Muscle layer of duodenum (tissue), 2 donors: ENCODE measurements at regions not wholly inside any gene's neighbourhood (a gene's known extent, or its start where the extent isn't known, plus 50 kb on each side); places are given as distances from the start of the nearest gene placed in this dataset.
"Not testable (repeated sequence)": the region's sequence is repeated elsewhere in the genome, so short reads cannot be mapped to it uniquely, and the experiment has no call there.

Experiments
- H3K27ac ChIP-seq: one replicate; pipeline ENCODE4 v1.7.0; 2013; ENCODE audit warnings: mild to moderate bottlenecking, low read length
- H3K27me3 ChIP-seq: one replicate; pipeline ENCODE4 v1.7.0; 2013; ENCODE audit warnings: low read depth, mild to moderate bottlenecking, control low read depth, low read length
- H3K36me3 ChIP-seq, 2 donors: one replicate each; pipeline ENCODE4 v1.7.0; 2013; ENCODE audit warnings: low read length in 2 of 2, control low read depth in 1 of 2, mild to moderate bottlenecking in 1 of 2; ENCODE audit not compliant: insufficient read depth in 2 of 2, control insufficient read depth in 1 of 2
- H3K4me1 ChIP-seq, 2 donors: one replicate each; pipeline ENCODE4 v1.7.0; 2013; ENCODE audit warnings: low read length in 2 of 2, mild to moderate bottlenecking in 2 of 2, control low read depth in 1 of 2, moderate library complexity in 1 of 2; ENCODE audit not compliant: insufficient read depth in 2 of 2, control insufficient read depth in 1 of 2
- H3K4me3 ChIP-seq, 2 donors: one replicate each; pipeline ENCODE4 v1.7.0; 2013; ENCODE audit warnings: low read length in 2 of 2, low read depth in 1 of 2, mild to moderate bottlenecking in 1 of 2
- H3K9me3 ChIP-seq, 2 donors: one replicate each; pipeline ENCODE4 v1.7.0; 2013; ENCODE audit warnings: low read length in 2 of 2, control low read depth in 1 of 2, mild to moderate bottlenecking in 1 of 2; ENCODE audit not compliant: control insufficient read depth in 1 of 2
- donor health status: healthy.

DNA sequence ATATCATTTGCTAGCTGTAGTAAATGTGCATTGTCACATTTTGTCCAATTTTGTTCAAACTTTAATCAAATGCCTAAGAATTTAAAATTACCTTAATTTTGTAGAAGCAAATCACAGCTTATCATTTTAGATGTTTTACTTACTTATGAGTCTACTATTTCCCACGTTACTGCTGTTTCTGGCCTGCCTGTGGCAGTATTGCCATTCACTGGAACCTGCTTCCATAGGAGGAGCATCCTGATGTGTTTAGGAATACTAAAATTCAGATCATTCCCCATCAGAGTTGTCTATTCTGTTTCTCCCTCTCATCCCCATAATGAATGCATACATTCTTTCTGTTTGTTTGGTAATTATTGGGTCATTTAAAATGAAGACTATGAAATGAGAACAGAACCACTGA lies 119.5 kb upstream of the SNRPN start:
- Histone ChIP-seq H3K9me3 (no peaks in the 10 kb centered on the region), H3K36me3 (no peaks in the 10 kb centered on the region), H3K4me3 (no peak overlapping the region), H3K27ac (no peak overlapping the region), H3K27me3 (no peaks in the 10 kb centered on the region), H3K4me1 (no peaks in the 10 kb centered on the region)

DNA sequence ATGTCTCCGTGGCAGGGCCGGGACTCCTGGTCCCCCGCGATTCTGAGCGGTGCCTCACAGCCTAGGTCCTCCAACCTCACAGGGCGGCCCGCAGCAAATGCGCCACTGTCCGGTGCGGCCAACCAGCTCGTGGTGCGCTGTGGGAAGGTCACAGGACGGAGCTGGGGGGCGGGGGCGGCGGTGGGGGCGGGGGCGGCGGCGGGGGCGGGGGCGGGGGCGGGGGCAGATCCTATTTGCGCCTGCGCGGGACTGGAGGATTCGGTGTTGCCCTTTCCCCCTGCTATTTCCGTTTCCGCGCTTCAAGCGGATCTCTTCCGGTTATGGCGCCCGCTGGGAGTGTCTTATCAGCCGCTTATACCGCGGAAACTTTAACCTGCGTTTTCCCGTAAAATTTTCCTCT lies 106.7 kb upstream of the SNRPN start:
- H3K27me3 ChIP-seq: no peaks in the 10 kb centered on the region
- H3K4me3 ChIP-seq: peak overlapping the region; percentile 49 to 50
- H3K9me3 ChIP-seq: peaks cover 0 to 3% of the 10 kb centered on the region in 2 donors
- no peaks in the 10 kb centered on the region for H3K4me1 ChIP-seq
- no peak overlapping the region for H3K27ac ChIP-seq
- no peaks in the 10 kb centered on the region for H3K36me3 ChIP-seq

DNA sequence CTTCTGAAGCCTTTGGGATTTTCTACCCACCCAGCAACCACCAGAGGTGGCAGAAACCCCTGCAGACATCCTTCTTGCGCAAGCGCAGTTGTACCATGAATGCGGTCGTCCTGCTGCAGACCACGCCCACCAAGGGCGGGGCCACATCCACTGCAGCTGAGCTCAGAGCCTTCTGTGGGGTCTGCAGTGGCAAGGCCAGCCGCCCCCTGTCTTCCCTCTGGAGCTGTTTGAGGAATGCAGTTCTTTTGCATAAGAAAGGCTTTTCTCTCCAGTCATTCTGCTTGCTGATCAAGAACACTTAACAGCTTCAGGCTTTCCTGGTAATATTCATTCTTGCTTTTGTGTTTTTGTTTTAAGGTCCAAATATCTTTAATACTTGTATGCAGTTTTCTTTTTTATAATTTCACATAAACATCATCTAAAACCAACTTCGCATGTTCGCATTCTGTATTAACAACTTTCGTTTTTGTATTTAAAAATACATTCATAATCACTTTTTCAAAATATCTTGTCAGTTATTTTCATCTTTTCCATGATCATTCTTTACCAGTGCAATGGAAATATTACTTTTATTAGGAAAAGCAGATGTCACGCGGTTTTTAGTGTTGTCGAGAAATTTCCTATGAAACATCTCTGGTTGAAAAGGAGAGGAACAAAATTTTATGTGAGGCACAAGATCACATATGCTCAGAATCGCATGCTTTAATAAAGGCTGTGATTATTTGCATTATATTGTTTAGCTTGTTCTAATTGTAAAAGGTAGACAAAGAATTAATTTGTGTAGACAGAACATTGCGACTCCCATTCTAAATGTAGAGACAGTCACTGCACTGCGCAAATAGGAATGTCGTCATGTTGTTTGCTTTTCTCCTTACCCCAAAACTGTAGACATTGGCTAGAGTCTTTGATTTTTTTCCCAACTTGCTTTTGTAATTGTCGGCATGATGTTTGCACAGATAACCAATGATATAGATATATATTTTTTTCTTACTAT lies 98.1 kb upstream of the SNRPN start:
- H3K27ac ChIP-seq: no peak overlapping the region
- no peaks in the 10 kb centered on the region for H3K4me1 ChIP-seq
- no peaks in the 10 kb centered on the region for H3K27me3 ChIP-seq
- peak overlapping the region; percentile 1 to 30 for H3K4me3 ChIP-seq
- H3K36me3 ChIP-seq: no peaks in the 10 kb centered on the region
- H3K9me3 ChIP-seq: no peaks in the 10 kb centered on the region

DNA sequence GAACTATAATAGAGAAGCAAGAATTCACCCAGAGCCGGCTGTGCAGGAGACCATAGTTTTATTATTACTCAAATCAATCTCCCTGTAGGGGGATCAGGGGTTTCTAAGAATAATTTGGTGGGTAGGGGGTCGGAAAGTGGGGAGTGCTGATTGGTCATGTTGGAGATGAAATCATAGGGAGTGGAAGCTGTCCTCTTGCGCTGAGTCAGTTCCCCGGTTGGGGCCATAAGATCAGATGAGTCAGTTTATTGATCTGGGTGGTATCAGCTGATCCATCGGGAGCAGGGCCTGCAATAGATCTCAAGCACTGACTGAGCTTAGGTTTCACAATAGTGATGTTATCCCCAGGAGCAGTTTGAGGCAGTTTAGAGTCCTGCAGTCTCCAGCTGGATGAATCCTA lies 97.0 kb upstream of the SNRPN start:
- H3K27me3 ChIP-seq: no peaks in the 10 kb centered on the region
- peak overlapping the region in 1 of 2 donors; percentile 1 for H3K4me3 ChIP-seq
- H3K9me3 ChIP-seq: no peaks in the 10 kb centered on the region
- H3K27ac ChIP-seq: no peak overlapping the region
- no peaks in the 10 kb centered on the region for H3K36me3 ChIP-seq
- H3K4me1 ChIP-seq: no peaks in the 10 kb centered on the region

DNA sequence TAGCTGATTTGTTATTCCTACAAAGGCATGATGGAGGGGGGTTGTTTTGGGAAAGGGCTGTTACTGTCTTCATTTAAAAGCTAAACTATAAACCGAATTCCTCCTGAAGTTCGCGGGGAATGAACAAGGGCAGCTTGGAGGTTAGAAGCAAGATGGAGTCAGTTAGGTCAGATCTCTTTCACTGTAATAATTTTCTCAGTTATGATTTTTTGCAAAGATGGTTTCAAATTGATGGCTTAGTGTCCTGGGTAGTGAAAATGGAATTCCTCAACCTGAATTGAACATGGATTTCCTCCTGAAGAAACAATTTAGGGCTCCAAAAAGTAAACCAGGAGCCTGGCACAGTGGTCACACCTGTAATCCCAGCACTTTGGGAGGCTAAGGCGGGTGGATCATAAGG lies 96.6 kb upstream of the SNRPN start:
- not testable (repeated sequence) for H3K4me1 ChIP-seq, H3K27me3 ChIP-seq, H3K36me3 ChIP-seq, H3K9me3 ChIP-seq, H3K27ac ChIP-seq, H3K4me3 ChIP-seq

DNA sequence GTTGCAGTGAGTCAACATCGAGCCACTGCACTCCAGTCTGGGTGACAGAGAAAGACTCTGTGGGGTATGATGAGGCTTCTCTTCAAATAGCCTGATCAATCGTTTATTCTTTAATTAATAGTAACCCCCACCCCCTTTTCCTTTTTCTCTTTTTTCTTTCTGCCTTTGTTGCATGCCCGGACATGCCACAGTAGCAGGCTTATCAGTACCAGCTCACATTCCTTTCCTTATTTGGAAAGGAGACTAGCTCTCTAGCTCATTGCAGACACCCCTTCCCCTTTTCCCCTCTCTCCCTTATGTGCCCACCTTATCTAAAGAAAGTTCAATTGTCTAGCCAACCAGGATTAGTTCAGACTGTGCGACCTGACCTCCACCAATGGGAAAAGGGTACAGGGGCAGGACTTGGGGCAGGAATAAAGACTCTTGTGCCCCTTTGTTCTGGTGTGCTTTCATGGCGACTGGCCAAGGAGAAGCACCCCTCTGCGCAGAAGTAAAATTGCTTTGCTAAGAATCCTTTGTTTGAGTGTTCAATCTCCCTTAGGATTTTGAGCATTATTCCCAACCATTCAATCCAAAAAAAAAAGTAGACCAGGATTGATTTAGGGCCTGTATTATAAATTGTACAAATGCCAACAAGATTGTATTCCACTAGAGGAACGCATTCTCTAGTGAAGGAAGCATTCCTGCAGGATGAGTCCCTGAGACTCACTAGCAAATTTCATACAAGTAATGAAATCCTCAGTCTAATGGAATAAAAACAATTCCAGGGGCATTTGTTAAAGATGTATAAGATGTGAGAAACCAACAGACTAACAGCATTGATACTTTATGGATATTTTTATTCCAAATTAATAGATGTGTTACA lies 95.8 kb upstream of the SNRPN start:
- no peaks in the 10 kb centered on the region for H3K4me1 ChIP-seq
- no peaks in the 10 kb centered on the region for H3K9me3 ChIP-seq
- H3K27me3 ChIP-seq: no peaks in the 10 kb centered on the region
- H3K27ac ChIP-seq: no peak overlapping the region
- no peaks in the 10 kb centered on the region for H3K36me3 ChIP-seq
- no peak overlapping the region for H3K4me3 ChIP-seq

DNA sequence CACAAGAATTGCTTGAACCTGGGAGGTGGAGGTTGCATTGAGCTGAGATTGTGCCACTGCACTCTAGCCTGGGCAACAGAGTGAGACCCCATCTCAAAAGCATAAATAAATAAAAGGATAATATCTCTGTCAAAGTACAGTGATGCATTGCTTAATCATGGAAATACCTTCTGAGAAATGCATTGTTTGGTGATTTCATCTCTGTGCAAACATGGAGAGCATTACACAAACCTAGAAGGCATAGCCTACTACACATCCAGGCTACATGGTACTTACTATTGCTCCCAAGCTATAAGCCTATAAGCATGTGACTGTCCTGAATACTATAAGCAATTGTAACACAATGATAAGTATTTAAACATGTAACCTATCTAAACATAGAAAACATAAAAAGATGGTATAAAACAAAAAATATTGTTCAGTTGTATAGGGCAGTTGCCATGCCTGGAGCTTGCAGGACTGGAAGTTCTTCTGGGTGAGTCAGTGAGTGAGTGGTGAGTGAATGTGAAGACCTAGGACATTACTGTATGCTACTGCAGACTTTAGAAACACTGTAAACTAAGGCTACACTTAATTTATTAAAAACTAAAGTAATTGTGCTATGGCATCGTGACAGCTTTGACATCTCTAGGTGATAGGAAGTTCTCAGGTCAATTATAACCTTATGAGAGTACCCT lies 93.6 kb upstream of the SNRPN start:
- Histone ChIP-seq H3K27ac (no peak overlapping the region), H3K36me3 (no peaks in the 10 kb centered on the region), H3K4me3 (no peak overlapping the region), H3K9me3 (no peaks in the 10 kb centered on the region), H3K4me1 (no peaks in the 10 kb centered on the region), H3K27me3 (no peaks in the 10 kb centered on the region)

DNA sequence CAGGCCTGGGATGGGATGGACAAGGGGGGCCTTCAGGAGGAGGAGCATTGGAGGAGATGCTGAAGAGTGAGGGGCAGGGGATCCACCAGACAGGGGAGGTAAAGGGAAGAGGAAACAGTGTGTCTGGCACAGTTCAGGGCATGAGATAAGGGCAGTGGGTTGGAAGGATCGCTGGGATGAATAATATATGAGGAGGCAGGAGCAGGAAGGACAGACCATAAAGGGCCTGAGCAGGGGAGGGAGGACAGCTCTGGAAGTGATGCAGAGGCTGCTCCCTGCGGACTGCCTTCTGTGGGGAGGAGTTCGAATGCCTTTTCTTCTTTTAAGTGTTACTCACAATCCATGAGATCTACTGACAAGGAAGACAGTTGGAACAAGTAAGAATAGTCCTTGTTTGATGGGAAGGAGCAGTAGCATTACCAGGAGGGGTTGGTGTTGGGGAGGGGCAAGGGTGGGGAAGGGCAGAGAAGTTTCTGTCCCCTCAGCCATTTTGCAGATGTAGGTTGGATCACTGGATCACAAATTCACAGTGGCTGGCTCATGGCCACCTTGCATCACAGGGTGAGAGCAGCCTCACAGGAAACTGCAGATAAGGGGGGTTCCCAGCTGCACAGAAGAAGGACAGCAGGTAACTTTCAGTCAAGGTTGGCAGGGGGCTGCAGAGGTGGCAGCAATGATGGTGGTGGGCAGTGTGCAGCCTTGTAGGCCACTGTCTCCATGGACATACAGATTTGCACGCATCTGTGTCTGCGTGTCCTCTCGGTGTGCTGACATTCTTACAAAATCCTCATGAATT lies 91.9 kb upstream of the SNRPN start:
- Histone ChIP-seq H3K36me3 (no peaks in the 10 kb centered on the region), H3K9me3 (no peaks in the 10 kb centered on the region), H3K27me3 (no peaks in the 10 kb centered on the region), H3K4me1 (no peaks in the 10 kb centered on the region), H3K4me3 (no peak overlapping the region), H3K27ac (no peak overlapping the region)

DNA sequence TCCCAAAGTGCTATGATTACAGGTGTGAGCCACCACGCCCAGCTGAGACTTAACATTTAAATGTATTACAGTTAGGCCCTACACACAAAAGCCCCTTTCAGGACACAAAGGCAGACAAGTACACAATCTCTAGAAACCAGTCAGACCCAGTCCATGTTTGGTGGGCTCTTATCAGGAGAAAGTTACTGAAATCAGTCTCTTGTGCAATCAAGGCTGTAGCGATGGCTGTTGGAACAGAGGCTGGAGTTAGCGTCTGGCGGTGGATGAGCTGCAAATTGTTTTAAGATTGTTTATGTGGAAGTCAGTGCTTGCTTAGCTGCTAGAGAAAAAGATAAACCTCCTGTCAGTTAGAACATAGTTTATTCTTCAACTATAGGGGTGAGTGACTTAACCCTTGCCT lies 89.5 kb upstream of the SNRPN start:
- Histone ChIP-seq H3K27me3 (no peaks in the 10 kb centered on the region), H3K4me3 (no peak overlapping the region), H3K9me3 (no peaks in the 10 kb centered on the region), H3K4me1 (no peaks in the 10 kb centered on the region), H3K36me3 (no peaks in the 10 kb centered on the region), H3K27ac (no peak overlapping the region)

DNA sequence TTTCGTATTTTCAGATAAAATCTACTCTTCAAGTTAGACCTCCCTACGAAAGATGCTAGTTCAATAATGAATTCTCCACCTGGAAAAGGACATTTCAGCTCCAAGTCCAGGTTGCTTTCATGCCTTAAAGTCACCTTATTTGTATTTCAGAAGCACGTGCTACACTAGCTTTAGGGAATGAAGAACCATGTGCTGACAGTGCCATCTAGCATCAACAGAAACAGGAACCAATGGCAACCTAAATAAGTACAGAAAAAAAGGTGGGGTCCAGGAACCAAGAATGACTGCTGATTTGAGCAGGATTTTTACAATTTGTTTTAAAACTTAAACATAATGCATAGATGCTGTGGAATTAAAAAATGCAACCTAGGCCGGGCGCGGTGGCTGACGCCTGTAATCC lies 77.6 kb upstream of the SNRPN start:
- Histone ChIP-seq H3K27me3 (no peaks in the 10 kb centered on the region), H3K4me3 (no peak overlapping the region)

More for the DNA sequence above, 77.6 kb upstream of the SNRPN start:
- Histone ChIP-seq H3K36me3 (no peaks in the 10 kb centered on the region), H3K4me1 (no peaks in the 10 kb centered on the region), H3K27ac (no peak overlapping the region), H3K9me3 (peaks cover 0 to 9% of the 10 kb centered on the region in 2 donors)
